Lung (tissue), 11 donors: ENCODE measurements at regions not wholly inside any gene's neighbourhood (a gene's known extent, or its start where the extent isn't known, plus 50 kb on each side); places are given as distances from the start of the nearest gene placed in this dataset.

Source experiments
- ATAC-seq: fragments of 200-7000 bp; cut with Tn5 transposase; one replicate; pipeline ENCODE4 v1.9.1; 2020; ENCODE audit warnings: moderate number of reproducible peaks; ENCODE audit not compliant: insufficient read depth, low FRiP score
- DNase-seq, 3 donors: peaks; one replicate each; pipeline ENCODE4 v3.0.0-alpha.2; 2013 to 2017
- H3K27ac ChIP-seq, 2 donors: one replicate each; pipeline ENCODE4 v1.5.1; 2013; ENCODE audit warnings: mild to moderate bottlenecking in 2 of 2, moderate library complexity in 2 of 2, control low read depth in 1 of 2, inconsistent platforms in 1 of 2, low read depth in 1 of 2, low read length in 1 of 2
- H3K27me3 ChIP-seq, 3 donors: one replicate each; pipeline ENCODE4 v1.5.1; 2013; ENCODE audit warnings: low read length in 2 of 3; ENCODE audit not compliant: control insufficient read depth in 3 of 3, insufficient read depth in 3 of 3
- H3K36me3 ChIP-seq, 4 donors: one replicate each; pipeline ENCODE4 v1.5.1; 2013; ENCODE audit warnings: low read length in 4 of 4, mild to moderate bottlenecking in 1 of 4, moderate library complexity in 1 of 4; ENCODE audit not compliant: control insufficient read depth in 4 of 4, insufficient read depth in 4 of 4
- H3K4me1 ChIP-seq, 5 donors: one replicate each; pipeline ENCODE4 v1.5.1; 2013; ENCODE audit warnings: low read length in 5 of 5, mild to moderate bottlenecking in 2 of 5, moderate library complexity in 1 of 5; ENCODE audit not compliant: control insufficient read depth in 5 of 5, insufficient read depth in 5 of 5
- H3K4me3 ChIP-seq: one replicate; pipeline ENCODE4 v1.5.1; 2013; ENCODE audit warnings: mild to moderate bottlenecking, control low read depth, moderate library complexity
- H3K9ac ChIP-seq, 2 donors: one replicate each; pipeline ENCODE4 v1.5.1; 2013; ENCODE audit warnings: low read length in 2 of 2, control low read depth in 1 of 2; ENCODE audit not compliant: insufficient read depth in 1 of 2
- H3K9me3 ChIP-seq, 4 donors: one replicate each; pipeline ENCODE4 v1.5.1; 2013; ENCODE audit warnings: low read length in 3 of 4, mild to moderate bottlenecking in 1 of 4, moderate library complexity in 1 of 4; ENCODE audit not compliant: control insufficient read depth in 4 of 4, insufficient read depth in 3 of 4
- CTCF ChIP-seq: IDR thresholded peaks from 2 replicates; pipeline ENCODE4 v1.5.1; 2012; ENCODE audit warnings: mild to moderate bottlenecking; ENCODE audit errors: control extremely low read depth, extremely low read depth
- WGBS, 2 donors: extraction: QIAGEN DNeasy Blood & Tissue Kit; methylation state at CpG; one replicate each; pipeline ENCODE4 v1.1.7; 2013; 5-methylcytosine and 5-hydroxymethylcytosine counted together
- donor health status: control.
- donor health status: control.
- donor health status: Bipolar disorder and iron deficiency.
- donor health status: healthy.
- donor health status: DM: yes; HTN: yes; CAD: no.

GRCh38 chr6:115704028-115704427, 356.7 kb downstream of the FRK start:
- DNase-seq: no peak
- Histone ChIP-seq H3K27me3 (no peaks in the 10 kb centered on the region), H3K9me3 (peaks cover 0 to 6% (median 1%) of the 10 kb centered on the region in 4 donors), H3K36me3 (no peaks in the 10 kb centered on the region), H3K4me1 (no peaks in the 10 kb centered on the region), H3K9ac (no peak overlapping the region), H3K27ac (no peak overlapping the region), H3K4me3 (no peak overlapping the region)
- no peak for ATAC-seq
- no peak for TF ChIP-seq CTCF
- 81 to 83% methylated on average over 3 of the region's 3 CpGs for WGBS, 2 donors

GRCh38 chr6:115691433-115691832, 369.3 kb downstream of the FRK start:
- ATAC-seq (no peak), DNase-seq (no peak)
- no peak for TF ChIP-seq CTCF
- Histone ChIP-seq H3K9ac (no peak overlapping the region), H3K4me1 (no peaks in the 10 kb centered on the region), H3K36me3 (no peaks in the 10 kb centered on the region), H3K27ac (no peak overlapping the region), H3K9me3 (no peaks in the 10 kb centered on the region), H3K4me3 (no peak overlapping the region), H3K27me3 (no peaks in the 10 kb centered on the region)

GRCh38 chr6:115690854-115691253, 369.8 kb downstream of the FRK start:
- Histone ChIP-seq H3K4me1 (no peaks in the 10 kb centered on the region), H3K4me3 (no peak overlapping the region), H3K9ac (no peak overlapping the region), H3K27me3 (no peaks in the 10 kb centered on the region), H3K9me3 (no peaks in the 10 kb centered on the region), H3K36me3 (no peaks in the 10 kb centered on the region), H3K27ac (no peak overlapping the region)
- TF ChIP-seq CTCF: no peak
- WGBS, 2 donors: 86 to 90% methylated on average over 3 of the region's 3 CpGs
- ATAC-seq: no peak
- DNase-seq: no peak

GRCh38 chr6:115681978-115682775, 378.5 kb downstream of the FRK start:
- Histone ChIP-seq H3K4me3 (no peak overlapping the region), H3K27ac (no peak overlapping the region), H3K27me3 (no peaks in the 10 kb centered on the region), H3K9me3 (no peaks in the 10 kb centered on the region), H3K9ac (no peak overlapping the region), H3K4me1 (no peaks in the 10 kb centered on the region), H3K36me3 (no peaks in the 10 kb centered on the region)
- no peak for TF ChIP-seq CTCF
- DNase-seq: no peak
- WGBS, 2 donors: 68 to 72% methylated on average over 5 of the region's 5 CpGs
- no peak for ATAC-seq
